Chondrocyte (in vitro differentiated cells): ENCODE measurements at regions not wholly inside any gene's neighbourhood (a gene's known extent, or its start where the extent isn't known, plus 50 kb on each side); places are given as distances from the start of the nearest gene placed in this dataset.

Source experiments
- DNase-seq: peaks from one replicate; pipeline ENCODE4 v3.0.0; 2021; ENCODE audit warnings: mixed read lengths, low spot score
- H3K27ac Mint-ChIP-seq: one replicate; pipeline ENCODE4 v1.8.0; 2021; ENCODE audit warnings: mild to moderate bottlenecking, moderate library complexity, mixed read lengths; ENCODE audit not compliant: unreplicated experiment
- H3K27me3 Mint-ChIP-seq: 2 replicates; pipeline ENCODE4 v1.8.0; 2021; ENCODE audit warnings: low read depth, mixed read lengths
- H3K36me3 Mint-ChIP-seq: 2 replicates; pipeline ENCODE4 v1.8.0; 2021; ENCODE audit warnings: low read depth, mixed read lengths
- H3K4me1 Mint-ChIP-seq: 2 replicates; pipeline ENCODE4 v1.8.0; 2021; ENCODE audit warnings: low read depth, mild to moderate bottlenecking, mixed read lengths
- H3K4me3 Mint-ChIP-seq: one replicate; pipeline ENCODE4 v1.8.0; 2021; ENCODE audit warnings: mild to moderate bottlenecking, moderate library complexity, mixed read lengths; ENCODE audit not compliant: unreplicated experiment
- H3K9me3 Mint-ChIP-seq: 2 replicates; pipeline ENCODE4 v1.8.0; 2021; ENCODE audit warnings: low read depth, mixed read lengths
- CTCF ChIP-seq: fragments of 200-600 bp; sonication (generic); IDR thresholded peaks from 2 replicates; pipeline ENCODE4 v1.5.0; 2021; ENCODE audit warnings: antibody characterized with exemption, mild to moderate bottlenecking, moderate library complexity

GRCh38 chr12:67451206-67451605, 182.0 kb downstream of the CAND1 start:
- Mint-ChIP-seq H3K36me3 (peaks cover 4% of the 10 kb centered on the region), H3K4me1 (peaks cover 5% of the 10 kb centered on the region), H3K9me3 (no peaks in the 10 kb centered on the region), H3K4me3 (no peak overlapping the region), H3K27me3 (no peaks in the 10 kb centered on the region), H3K27ac (no peak overlapping the region)
- no peak for DNase-seq
- no peak for TF ChIP-seq CTCF

GRCh38 chr12:67452119-67452805, 183.1 kb downstream of the CAND1 start:
- TF ChIP-seq CTCF = no peak
- DNase-seq = no peak
- H3K36me3 Mint-ChIP-seq = peaks cover 4% of the 10 kb centered on the region
- no peak overlapping the region for H3K4me3 Mint-ChIP-seq
- H3K4me1 Mint-ChIP-seq = peaks cover 15% of the 10 kb centered on the region
- H3K27me3 Mint-ChIP-seq = no peaks in the 10 kb centered on the region
- no peak overlapping the region for H3K27ac Mint-ChIP-seq
- no peaks in the 10 kb centered on the region for H3K9me3 Mint-ChIP-seq

GRCh38 chr12:67453191-67453590, 184.0 kb downstream of the CAND1 start:
- TF ChIP-seq CTCF = no peak
- Mint-ChIP-seq H3K36me3 (peaks cover 4% of the 10 kb centered on the region), H3K27me3 (no peaks in the 10 kb centered on the region), H3K4me3 (no peak overlapping the region), H3K4me1 (peaks cover 23% of the 10 kb centered on the region), H3K9me3 (no peaks in the 10 kb centered on the region), H3K27ac (no peak overlapping the region)
- no peak for DNase-seq

- TF ChIP-seq CTCF = no peak
- Mint-ChIP-seq H3K27me3 (no peaks in the 10 kb centered on the region), H3K9me3 (no peaks in the 10 kb centered on the region), H3K4me1 (peaks cover 31% of the 10 kb centered on the region), H3K36me3 (peaks cover 4% of the 10 kb centered on the region), H3K4me3 (no peak overlapping the region), H3K27ac (no peak overlapping the region)
- DNase-seq = no peak
Measured at GRCh38 chr12:67455236-67455635, 186.1 kb downstream of the CAND1 start.

GRCh38 chr12:67456431-67456901, 187.3 kb downstream of the CAND1 start:
- Mint-ChIP-seq H3K4me1 (peaks cover 31% of the 10 kb centered on the region), H3K27me3 (no peaks in the 10 kb centered on the region), H3K9me3 (no peaks in the 10 kb centered on the region), H3K36me3 (peaks cover 4% of the 10 kb centered on the region), H3K27ac (peak overlapping the region; percentile 47), H3K4me3 (peak overlapping the region; percentile 33)
- no peak for TF ChIP-seq CTCF
- no peak for DNase-seq
